K562 (cell line): ENCODE measurements at regions not wholly inside any gene's neighbourhood (a gene's known extent, or its start where the extent isn't known, plus 50 kb on each side); places are given as distances from the start of the nearest gene placed in this dataset.

Experiments
- BRF1 ChIP-seq: IDR thresholded peaks from 3 replicates; pipeline ENCODE4 v1.6.1; 2011; ENCODE audit warnings: borderline replicate concordance, mild to moderate bottlenecking; ENCODE audit not compliant: insufficient read length; ENCODE audit errors: extremely low read depth
- CREB1 ChIP-seq, 2 experiments: sonication (generic) in 1 of 2; formaldehyde crosslinking in 1 of 2; IDR thresholded peaks; 2 replicates each; pipeline versions ENCODE4 v1.6.1 to v1.8.0; 2012 to 2022; ENCODE audit warnings: inconsistent platforms in 1 of 2, mild to moderate bottlenecking in 1 of 2, missing genetic modification reagents in 1 of 2, moderate library complexity in 1 of 2
- ILF3 ChIP-seq: fragments of 450-650 bp; IDR thresholded peaks from 2 replicates; pipeline ENCODE4 v1.6.1; 2018; ENCODE audit warnings: antibody characterized with exemption, mild to moderate bottlenecking, moderate library complexity, borderline replicate concordance
- SP2 ChIP-seq: IDR thresholded peaks from 2 replicates; pipeline ENCODE4 v1.6.1; 2011; ENCODE audit warnings: mild to moderate bottlenecking, low read depth, low read length, moderate library complexity; ENCODE audit not compliant: poor library complexity, severe bottlenecking; ENCODE audit errors: extremely low read depth
- USF2 ChIP-seq: sonication (generic); formaldehyde crosslinking; IDR thresholded peaks from 2 replicates; pipeline ENCODE4 v1.5.0; 2020; ENCODE audit warnings: missing genetic modification reagents
- ZBTB17 ChIP-seq: fragments of 450-650 bp; formaldehyde crosslinking; IDR thresholded peaks from 2 replicates; pipeline ENCODE4 v1.4.0; 2020; ENCODE audit warnings: mild to moderate bottlenecking
- ZNF224 ChIP-seq: sonication (generic); formaldehyde crosslinking; IDR thresholded peaks from 2 replicates; pipeline ENCODE4 v1.8.0; 2022; ENCODE audit warnings: mild to moderate bottlenecking, missing genetic modification reagents
- ZNF584 ChIP-seq: fragments of 200-800 bp; sonication (Bioruptor generic); IDR thresholded peaks from 2 replicates; pipeline ENCODE4 v1.6.1; 2016; ENCODE audit warnings: low read depth, mild to moderate bottlenecking, missing genetic modification characterization, missing compliant biosample characterization
- ZNF589 ChIP-seq: fragments of 200-800 bp; sonication (Bioruptor generic); IDR thresholded peaks from 2 replicates; pipeline ENCODE4 v1.6.1; 2016; ENCODE audit warnings: low read depth, missing genetic modification characterization, missing compliant biosample characterization
- TF ChIP-seq, protein P1 (sequence below): fragments of 450-650 bp; conservative IDR thresholded peaks from 2 replicates; pipeline ENCODE4 v1.6.1; 2016; ENCODE audit warnings: missing genetic modification characterization, low read depth, mild to moderate bottlenecking, missing compliant biosample characterization, moderate library complexity
- TF ChIP-seq, protein P2 (sequence below): sonication (generic); formaldehyde crosslinking; IDR thresholded peaks from 2 replicates; pipeline ENCODE4 v1.8.0; 2022; ENCODE audit warnings: mild to moderate bottlenecking, missing genetic modification reagents

GRCh38 chr2:10992023-10992791 lies 80.5 kb downstream of the KCNF1 start (continued):
- TF ChIP-seq, protein P1, sequence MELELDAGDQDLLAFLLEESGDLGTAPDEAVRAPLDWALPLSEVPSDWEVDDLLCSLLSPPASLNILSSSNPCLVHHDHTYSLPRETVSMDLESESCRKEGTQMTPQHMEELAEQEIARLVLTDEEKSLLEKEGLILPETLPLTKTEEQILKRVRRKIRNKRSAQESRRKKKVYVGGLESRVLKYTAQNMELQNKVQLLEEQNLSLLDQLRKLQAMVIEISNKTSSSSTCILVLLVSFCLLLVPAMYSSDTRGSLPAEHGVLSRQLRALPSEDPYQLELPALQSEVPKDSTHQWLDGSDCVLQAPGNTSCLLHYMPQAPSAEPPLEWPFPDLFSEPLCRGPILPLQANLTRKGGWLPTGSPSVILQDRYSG, result no peak
- TF ChIP-seq, protein P2, sequence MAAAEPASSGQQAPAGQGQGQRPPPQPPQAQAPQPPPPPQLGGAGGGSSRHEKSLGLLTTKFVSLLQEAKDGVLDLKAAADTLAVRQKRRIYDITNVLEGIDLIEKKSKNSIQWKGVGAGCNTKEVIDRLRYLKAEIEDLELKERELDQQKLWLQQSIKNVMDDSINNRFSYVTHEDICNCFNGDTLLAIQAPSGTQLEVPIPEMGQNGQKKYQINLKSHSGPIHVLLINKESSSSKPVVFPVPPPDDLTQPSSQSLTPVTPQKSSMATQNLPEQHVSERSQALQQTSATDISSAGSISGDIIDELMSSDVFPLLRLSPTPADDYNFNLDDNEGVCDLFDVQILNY (CRISPR knock-in tag), result no peak
- no peak for TF ChIP-seq ZNF584 (CRISPR knock-in tag)
- TF ChIP-seq USF2, result no peak
- TF ChIP-seq SP2, result no peak
- no peak for TF ChIP-seq ILF3
- no peak for TF ChIP-seq CREB1 (IDR thresholded peaks at IDR 0.05)
- TF ChIP-seq CREB1 (CRISPR knock-in tag; IDR thresholded peaks at IDR 0.05), result no peak
- no peak for TF ChIP-seq BRF1
- no peak for TF ChIP-seq ZNF224 (CRISPR knock-in tag)
- TF ChIP-seq ZNF589 (CRISPR knock-in tag), result no peak
- no peak for TF ChIP-seq ZBTB17 (CRISPR knock-in tag)
